ENCODE measurements at regions not wholly inside any gene's neighbourhood (a gene's known extent, or its start where the extent isn't known, plus 50 kb on each side); places are given as distances from the start of the nearest gene placed in this dataset.

GRCh38 chr3:40608091-40608490 lies 83.3 kb downstream of the ZNF621 start:
- dilution Hi-C loops (cut with MboI; ENCODE audit: extremely low pct_ligation_motif_present, low sequenced_read_pairs) = no loop called here
- FAIRE-seq = no peak
- H3K4me2 ChIP-seq (ENCODE audit: control insufficient read depth, extremely low read depth, insufficient read depth, low read depth, low read length) = no peak overlapping the region
- no peaks in the 10 kb centered on the region for H3K9me1 ChIP-seq (ENCODE audit: control insufficient read depth, extremely low read depth, insufficient read depth, low read length)
- TF ChIP-seq EZH2 (IDR thresholded peaks at IDR 0.05; ENCODE audit: low read length) (no peak), CTCF (optimal IDR thresholded peaks at IDR 0.05 in 1 of 3, IDR thresholded peaks at IDR 0.05 in 1 of 3, conservative IDR thresholded peaks at IDR 0.05 in 1 of 3; ENCODE audit: extremely low read depth in 1 of 3, insufficient read depth in 2 of 3, low read length in 3 of 3) (no peak)
- no peaks in the 10 kb centered on the region for H4K20me1 ChIP-seq (ENCODE audit: control insufficient read depth, extremely low read depth, insufficient read depth, low read length)
- H3K36me3 ChIP-seq (ENCODE audit: control insufficient read depth in 2 of 2, extremely low read depth in 1 of 2, insufficient read depth in 2 of 2, low read length in 2 of 2) = no peaks in the 10 kb centered on the region
- no peak overlapping the region for H3K9ac ChIP-seq (ENCODE audit: control insufficient read depth, extremely low read depth, insufficient read depth, low read length)
- H3K27me3 ChIP-seq (ENCODE audit: control insufficient read depth, extremely low read depth, insufficient read depth, low read length) = no peaks in the 10 kb centered on the region
- H3K27ac ChIP-seq (ENCODE audit: control insufficient read depth, insufficient read depth, low read length) = no peak overlapping the region
- no peak for DNase-seq (ENCODE audit: low read depth, low spot score)
- H3K4me3 ChIP-seq (ENCODE audit: control insufficient read depth in 2 of 3, extremely low read depth in 1 of 3, insufficient read depth in 2 of 3, low read depth in 1 of 3, low read length in 3 of 3) = no peak overlapping the region
- no peaks in the 10 kb centered on the region for H3K9me3 ChIP-seq (ENCODE audit: control insufficient read depth, low read depth, low read length)
- no peak overlapping the region for H2AFZ ChIP-seq (ENCODE audit: control insufficient read depth, low read length)
- no peaks in the 10 kb centered on the region for H3K4me1 ChIP-seq (ENCODE audit: control insufficient read depth, extremely low read depth, insufficient read depth, low read length)
- H3K79me2 ChIP-seq (ENCODE audit: control insufficient read depth, insufficient read depth, low read length) = no peaks in the 10 kb centered on the region

- no peaks in the 10 kb centered on the region for H3K79me2 ChIP-seq (ENCODE audit: control insufficient read depth, insufficient read depth, low read length)
- FAIRE-seq = no peak
- TF ChIP-seq CTCF (optimal IDR thresholded peaks at IDR 0.05 in 1 of 3, IDR thresholded peaks at IDR 0.05 in 1 of 3, conservative IDR thresholded peaks at IDR 0.05 in 1 of 3; ENCODE audit: extremely low read depth in 1 of 3, insufficient read depth in 2 of 3, low read length in 3 of 3) (no peak), EZH2 (IDR thresholded peaks at IDR 0.05; ENCODE audit: low read length) (no peak)
- H3K9ac ChIP-seq (ENCODE audit: control insufficient read depth, extremely low read depth, insufficient read depth, low read length) = no peak overlapping the region
- no peak for DNase-seq (ENCODE audit: low read depth, low spot score)
- no peak overlapping the region for H3K4me2 ChIP-seq (ENCODE audit: control insufficient read depth, extremely low read depth, insufficient read depth, low read depth, low read length)
- dilution Hi-C loops (cut with MboI; ENCODE audit: extremely low pct_ligation_motif_present, low sequenced_read_pairs) = no loop called here
- no peaks in the 10 kb centered on the region for H3K4me1 ChIP-seq (ENCODE audit: control insufficient read depth, extremely low read depth, insufficient read depth, low read length)
- H3K27me3 ChIP-seq (ENCODE audit: control insufficient read depth, extremely low read depth, insufficient read depth, low read length) = peaks cover 26% of the 10 kb centered on the region
- no peaks in the 10 kb centered on the region for H3K9me1 ChIP-seq (ENCODE audit: control insufficient read depth, extremely low read depth, insufficient read depth, low read length)
- H3K36me3 ChIP-seq (ENCODE audit: control insufficient read depth in 2 of 2, extremely low read depth in 1 of 2, insufficient read depth in 2 of 2, low read length in 2 of 2) = no peaks in the 10 kb centered on the region
- no peaks in the 10 kb centered on the region for H4K20me1 ChIP-seq (ENCODE audit: control insufficient read depth, extremely low read depth, insufficient read depth, low read length)
- no peak overlapping the region for H3K4me3 ChIP-seq (ENCODE audit: control insufficient read depth in 2 of 3, extremely low read depth in 1 of 3, insufficient read depth in 2 of 3, low read depth in 1 of 3, low read length in 3 of 3)
- no peaks in the 10 kb centered on the region for H3K9me3 ChIP-seq (ENCODE audit: control insufficient read depth, low read depth, low read length)
- no peak overlapping the region for H2AFZ ChIP-seq (ENCODE audit: control insufficient read depth, low read length)
- H3K27ac ChIP-seq (ENCODE audit: control insufficient read depth, insufficient read depth, low read length) = no peak overlapping the region
These were observed 88.5 kb downstream of the ZNF621 start for GRCh38 chr3:40613306-40613705.

Data from keratinocyte (primary cell).